Mesodermal cell (in vitro differentiated cells): ENCODE measurements at regions not wholly inside any gene's neighbourhood (a gene's known extent, or its start where the extent isn't known, plus 50 kb on each side); places are given as distances from the start of the nearest gene placed in this dataset.
"Not testable (repeated sequence)": the region's sequence is repeated elsewhere in the genome, so short reads cannot be mapped to it uniquely, and the experiment has no call there.

Experiments
- H3K27ac ChIP-seq: 2 replicates; pipeline ENCODE4 v1.7.0; 2013; ENCODE audit warnings: mild to moderate bottlenecking, low read depth, low read length, moderate library complexity; ENCODE audit not compliant: severe bottlenecking
- H3K36me3 ChIP-seq: 2 replicates; pipeline ENCODE4 v1.7.1; 2013; ENCODE audit warnings: mild to moderate bottlenecking, low read length, moderate library complexity; ENCODE audit not compliant: control insufficient read depth, insufficient read depth
- H3K4me1 ChIP-seq: one replicate; pipeline ENCODE4 v1.7.1; 2013; ENCODE audit warnings: mild to moderate bottlenecking, low read length; ENCODE audit not compliant: insufficient read depth, control insufficient read depth, poor library complexity, severe bottlenecking
- H3K4me3 ChIP-seq: 2 replicates; pipeline ENCODE4 v1.7.0; 2013; ENCODE audit warnings: low read length, control low read depth, mild to moderate bottlenecking; ENCODE audit not compliant: insufficient read depth, poor library complexity, severe bottlenecking; ENCODE audit errors: extremely low read depth
- H3K9me3 ChIP-seq: 2 replicates; pipeline ENCODE4 v1.7.1; 2013; ENCODE audit warnings: mild to moderate bottlenecking, low read length, moderate library complexity; ENCODE audit not compliant: control insufficient read depth
- WGBS, 2 experiments: methylation state at CpG; one replicate each; pipeline ENCODE4 v1.1.5; 2013; ENCODE audit warnings: missing lambda C conversion rate in 2 of 2; ENCODE audit not compliant: insufficient coverage in 2 of 2; 5-methylcytosine and 5-hydroxymethylcytosine counted together

GRCh38 chr3:81816473-81817250 lies 55.2 kb upstream of the GBE1 start:
- no peak overlapping the region for H3K4me3 ChIP-seq
- no peaks in the 10 kb centered on the region for H3K9me3 ChIP-seq
- H3K4me1 ChIP-seq = no peaks in the 10 kb centered on the region
- WGBS, 2 experiments = 64 to 91% methylated on average over 3 to 6 of the region's 8 CpGs
- H3K36me3 ChIP-seq = no peaks in the 10 kb centered on the region
- H3K27ac ChIP-seq = no peak overlapping the region

DNA sequence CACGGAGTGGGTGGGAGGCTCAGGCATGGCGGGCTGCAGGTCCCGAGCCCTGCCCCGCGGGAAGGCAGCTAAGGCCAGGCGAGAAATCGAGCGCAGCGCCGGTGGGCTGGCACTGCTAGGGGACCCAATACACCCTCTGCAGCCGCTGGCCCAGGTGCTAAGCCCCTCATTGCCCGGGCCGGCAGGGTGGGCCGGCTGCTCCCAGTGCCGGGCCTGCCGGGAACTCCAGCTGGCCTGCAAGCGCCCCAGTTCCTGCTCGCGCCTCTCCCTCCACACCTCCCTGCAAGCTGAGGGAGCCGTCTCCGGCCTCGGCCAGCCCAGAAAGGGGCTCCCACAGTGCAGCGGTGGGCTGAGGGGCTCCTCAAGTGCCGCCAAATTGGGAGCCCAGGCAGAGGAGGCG lies 50.7 kb upstream of the GBE1 start:
- H3K27ac ChIP-seq, H3K4me1 ChIP-seq, H3K36me3 ChIP-seq, H3K9me3 ChIP-seq, H3K4me3 ChIP-seq: not testable (repeated sequence)
- 95 to 100% methylated on average over 3 to 9 of the region's 25 CpGs for WGBS, 2 experiments
